Esophagus squamous epithelium (tissue), 4 donors: ENCODE measurements at regions not wholly inside any gene's neighbourhood (a gene's known extent, or its start where the extent isn't known, plus 50 kb on each side); places are given as distances from the start of the nearest gene placed in this dataset.

ENCODE experiments used
- POLR2A ChIP-seq, 4 donors: fragments of 450-650 bp; IDR thresholded peaks; one replicate each; pipeline ENCODE4 v1.6.1; 2017; ENCODE audit warnings: antibody characterized with exemption in 4 of 4, mild to moderate bottlenecking in 4 of 4, moderate library complexity in 3 of 4
- TF ChIP-seq, protein P1 (sequence below), 6 experiments: fragments of 450-650 bp in 4 of 6; fragments of 200-600 bp in 2 of 6; sonication (generic) in 2 of 6; IDR thresholded peaks; one replicate each; pipeline ENCODE4 v1.5.1; 2016 to 2019; ENCODE audit warnings: antibody characterized with exemption in 6 of 6, mild to moderate bottlenecking in 4 of 6, moderate library complexity in 4 of 6

DNA sequence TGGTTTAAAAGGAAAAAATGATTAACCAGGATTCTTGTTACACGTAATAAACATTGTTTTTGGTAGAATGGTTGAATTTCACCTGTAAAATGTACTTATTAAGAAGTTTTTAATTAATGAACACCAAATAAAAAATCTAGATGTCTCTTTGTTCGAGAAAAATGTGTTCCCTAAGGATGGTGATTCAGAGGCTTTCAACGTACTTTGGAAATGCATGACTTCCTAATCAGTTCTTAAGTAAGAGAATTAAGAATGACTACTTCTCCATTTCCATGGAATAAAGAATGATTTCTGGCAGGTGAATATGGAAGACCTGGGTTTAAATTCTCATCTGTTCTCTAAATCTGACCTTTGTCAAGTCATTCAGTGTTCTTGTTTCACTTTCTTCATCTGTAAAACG, 428.6 kb downstream of the KCNH5 start:
- TF ChIP-seq, protein P1, sequence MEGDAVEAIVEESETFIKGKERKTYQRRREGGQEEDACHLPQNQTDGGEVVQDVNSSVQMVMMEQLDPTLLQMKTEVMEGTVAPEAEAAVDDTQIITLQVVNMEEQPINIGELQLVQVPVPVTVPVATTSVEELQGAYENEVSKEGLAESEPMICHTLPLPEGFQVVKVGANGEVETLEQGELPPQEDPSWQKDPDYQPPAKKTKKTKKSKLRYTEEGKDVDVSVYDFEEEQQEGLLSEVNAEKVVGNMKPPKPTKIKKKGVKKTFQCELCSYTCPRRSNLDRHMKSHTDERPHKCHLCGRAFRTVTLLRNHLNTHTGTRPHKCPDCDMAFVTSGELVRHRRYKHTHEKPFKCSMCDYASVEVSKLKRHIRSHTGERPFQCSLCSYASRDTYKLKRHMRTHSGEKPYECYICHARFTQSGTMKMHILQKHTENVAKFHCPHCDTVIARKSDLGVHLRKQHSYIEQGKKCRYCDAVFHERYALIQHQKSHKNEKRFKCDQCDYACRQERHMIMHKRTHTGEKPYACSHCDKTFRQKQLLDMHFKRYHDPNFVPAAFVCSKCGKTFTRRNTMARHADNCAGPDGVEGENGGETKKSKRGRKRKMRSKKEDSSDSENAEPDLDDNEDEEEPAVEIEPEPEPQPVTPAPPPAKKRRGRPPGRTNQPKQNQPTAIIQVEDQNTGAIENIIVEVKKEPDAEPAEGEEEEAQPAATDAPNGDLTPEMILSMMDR (IDR thresholded peaks at IDR 0.05): no peak
- TF ChIP-seq POLR2A (IDR thresholded peaks at IDR 0.05): no peak
